Right renal pelvis (tissue), 4 donors: ENCODE measurements at regions not wholly inside any gene's neighbourhood (a gene's known extent, or its start where the extent isn't known, plus 50 kb on each side); places are given as distances from the start of the nearest gene placed in this dataset.
A peak's percentile ranks its signal among the peaks of the same experiment; 100 is the strongest.
"Not testable (repeated sequence)": the region's sequence is repeated elsewhere in the genome, so short reads cannot be mapped to it uniquely, and the experiment has no call there.

Experiments used
- DNase-seq, 4 donors: peaks; one replicate each; pipeline ENCODE4 v3.0.0-alpha.2; 2013; ENCODE audit warnings: low read depth in 4 of 4, low spot score in 3 of 4, missing footprints in 1 of 4

DNA sequence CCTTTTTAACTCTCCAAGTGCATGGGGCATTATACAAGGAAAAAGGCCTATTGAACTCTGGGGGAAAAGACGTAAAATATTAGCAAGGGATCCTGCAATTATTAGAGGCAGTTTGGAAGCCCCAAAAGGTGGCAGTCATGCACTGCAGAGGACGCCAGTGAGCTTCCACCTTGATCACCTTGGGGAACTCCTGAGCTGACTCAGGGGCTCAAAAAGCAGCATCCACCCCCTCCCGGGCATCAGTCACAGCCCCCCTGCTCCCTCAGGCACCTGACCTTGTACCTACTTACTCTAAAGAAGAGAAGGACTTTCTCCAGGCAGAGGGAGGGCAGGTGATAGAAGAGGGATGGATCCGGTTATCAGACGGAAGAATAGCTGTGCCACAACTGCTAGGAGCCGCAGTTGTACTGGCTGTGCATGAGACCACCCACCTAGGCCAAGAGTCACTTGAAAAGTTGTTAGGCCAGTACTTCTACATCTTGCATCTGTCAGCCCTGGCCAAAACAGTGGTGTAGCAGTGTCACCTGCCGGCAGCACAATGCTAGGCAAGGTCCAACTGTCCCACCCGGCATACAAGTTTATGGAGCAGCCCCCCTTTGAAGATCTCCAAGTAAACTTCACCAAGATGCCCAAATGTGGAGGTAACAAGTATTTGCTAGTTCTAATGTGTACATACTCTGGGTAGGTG, 601.6 kb downstream of the UQCRFS1 start:
- DNase-seq: not testable (repeated sequence)

DNA sequence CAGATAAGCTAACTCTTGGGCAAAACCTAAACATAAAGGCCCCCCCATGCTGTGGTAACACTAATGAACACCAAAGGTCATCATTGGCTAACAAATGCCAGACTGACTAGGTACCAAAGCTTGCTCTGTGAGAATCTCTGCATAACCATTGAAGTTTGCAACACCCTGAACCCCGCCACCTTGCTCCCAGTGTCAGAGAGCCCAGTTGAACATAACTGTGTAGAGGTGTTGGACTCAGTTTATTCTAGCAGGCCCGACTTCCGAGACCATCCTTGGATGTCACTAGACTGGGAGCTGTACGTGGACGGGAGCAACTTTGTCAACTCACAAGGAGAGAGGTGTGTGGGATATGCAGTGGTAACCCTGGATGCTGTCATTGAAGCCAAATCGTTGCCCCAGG, 602.2 kb downstream of the UQCRFS1 start:
- DNase-seq: no peak

DNA sequence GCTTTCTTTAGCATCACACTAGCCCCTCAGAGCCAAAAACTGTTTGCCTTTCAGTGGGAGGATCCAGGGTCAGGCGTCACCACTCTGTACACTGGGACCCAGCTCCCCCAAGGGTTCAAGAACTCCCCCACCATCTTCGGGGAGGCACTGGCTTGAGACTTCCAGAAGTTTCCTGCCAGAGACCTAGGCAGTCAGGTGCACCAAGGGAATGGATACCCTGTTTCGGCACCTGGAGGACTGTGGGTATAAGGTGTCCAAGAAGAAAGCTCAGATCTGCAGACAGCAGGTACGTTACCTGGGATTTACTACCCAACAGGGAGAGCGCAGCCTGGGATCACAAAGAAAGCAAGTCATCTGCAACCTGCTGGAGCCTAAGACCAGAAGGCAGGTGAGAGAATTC, 603.0 kb downstream of the UQCRFS1 start:
- no peak for DNase-seq

- DNase-seq: no peak
These were observed 603.7 kb downstream of the UQCRFS1 start for GRCh38 chr19:28609091-28609755.

DNA sequence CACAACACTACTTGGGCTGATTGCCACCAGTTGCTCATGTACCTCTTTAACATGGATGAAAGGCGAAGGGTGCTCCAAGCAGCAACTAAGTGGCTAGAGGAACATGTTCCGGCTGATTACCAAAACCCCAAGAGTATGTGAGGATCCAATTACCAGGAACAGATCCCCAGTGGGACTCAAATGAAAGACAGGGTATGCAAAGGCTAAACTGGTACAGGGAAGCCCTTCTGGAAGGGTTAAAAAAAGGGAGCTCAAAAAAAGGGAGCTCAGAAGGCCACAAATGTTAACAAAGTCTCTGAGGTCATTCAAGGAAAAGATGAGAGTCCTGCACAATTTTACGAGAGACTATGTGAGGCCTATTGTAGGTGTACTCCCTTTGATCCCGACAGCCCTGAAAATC, 604.7 kb downstream of the UQCRFS1 start:
- no peak for DNase-seq

GRCh38 chr19:28607066-28607583, 605.8 kb downstream of the UQCRFS1 start:
- DNase-seq: no peak

- no peak for DNase-seq
These were observed 606.5 kb downstream of the UQCRFS1 start for GRCh38 chr19:28606269-28607032.

- no peak for DNase-seq
These were observed 607.3 kb downstream of the UQCRFS1 start for GRCh38 chr19:28605501-28606268.

DNA sequence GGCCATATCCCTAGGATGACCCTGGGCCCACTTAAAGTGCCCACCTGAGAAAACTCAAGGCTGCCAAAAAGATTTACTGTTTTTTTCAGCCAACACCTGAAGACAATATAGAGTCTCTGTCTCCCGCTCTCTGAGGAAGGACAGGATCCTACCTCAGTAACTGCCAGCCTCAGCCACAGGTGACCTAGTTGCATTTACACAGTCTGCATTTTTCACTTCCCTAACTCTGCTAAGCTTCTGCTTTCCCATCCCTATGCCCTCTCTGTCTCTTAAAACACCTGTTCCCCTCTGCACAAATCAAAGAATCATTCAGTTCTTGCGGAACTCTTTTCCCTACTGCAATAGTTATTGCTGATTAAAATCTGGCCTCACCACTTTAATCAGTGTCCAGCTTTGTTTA, 609.5 kb downstream of the UQCRFS1 start:
- DNase-seq: no peak

DNA sequence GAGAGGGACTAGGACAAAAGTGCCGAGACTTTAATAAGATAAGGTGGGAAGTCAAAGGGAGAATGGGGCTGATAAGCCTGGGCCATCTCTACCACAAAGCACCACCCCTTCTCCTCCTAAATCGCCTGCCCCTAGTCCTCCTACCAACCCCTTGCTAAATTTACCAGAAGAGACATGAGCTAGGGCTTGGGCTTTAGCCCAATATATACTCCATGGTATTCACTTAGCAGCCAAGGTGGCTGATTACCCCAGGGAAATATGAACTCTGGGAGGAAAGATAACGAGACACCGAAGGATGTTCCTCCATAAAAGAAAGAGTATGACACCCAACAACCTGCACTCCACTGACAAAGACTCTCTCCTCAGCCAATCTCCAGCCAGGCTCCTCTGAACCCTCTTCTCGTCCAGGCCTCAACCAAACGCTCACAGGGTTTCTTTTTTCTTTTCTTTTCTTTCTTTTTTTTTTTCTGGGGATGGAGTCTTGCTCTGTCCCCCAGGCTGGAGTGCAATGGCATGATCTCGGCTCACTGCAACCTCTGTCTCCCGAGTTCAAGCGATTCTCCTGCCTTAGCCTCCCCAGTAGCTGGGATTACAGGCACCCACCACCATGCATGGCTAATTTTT, 610.2 kb downstream of the UQCRFS1 start:
- no peak for DNase-seq

GRCh38 chr19:28601723-28602440, 611.1 kb downstream of the UQCRFS1 start:
- no peak for DNase-seq

DNA sequence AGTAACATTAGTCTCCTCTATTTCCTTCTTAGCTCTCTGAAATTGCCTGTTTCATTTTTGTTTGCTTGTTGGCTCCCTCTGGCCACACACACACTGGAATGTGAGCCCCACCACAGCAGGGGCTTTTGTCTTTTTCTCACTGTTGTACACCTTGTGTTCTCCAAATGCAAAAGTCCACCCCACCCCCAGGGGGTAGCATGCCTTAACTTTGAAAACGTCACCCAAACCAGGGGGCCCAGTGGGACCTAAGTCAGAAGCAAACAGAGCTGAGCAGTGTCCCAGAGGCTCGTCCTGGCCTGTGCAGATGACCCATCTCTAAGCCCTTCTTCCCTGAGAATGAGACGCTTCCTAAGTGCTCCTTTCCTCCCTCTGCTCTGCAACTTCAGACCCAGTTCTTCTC, 614.1 kb downstream of the UQCRFS1 start:
- DNase-seq: no peak

DNA sequence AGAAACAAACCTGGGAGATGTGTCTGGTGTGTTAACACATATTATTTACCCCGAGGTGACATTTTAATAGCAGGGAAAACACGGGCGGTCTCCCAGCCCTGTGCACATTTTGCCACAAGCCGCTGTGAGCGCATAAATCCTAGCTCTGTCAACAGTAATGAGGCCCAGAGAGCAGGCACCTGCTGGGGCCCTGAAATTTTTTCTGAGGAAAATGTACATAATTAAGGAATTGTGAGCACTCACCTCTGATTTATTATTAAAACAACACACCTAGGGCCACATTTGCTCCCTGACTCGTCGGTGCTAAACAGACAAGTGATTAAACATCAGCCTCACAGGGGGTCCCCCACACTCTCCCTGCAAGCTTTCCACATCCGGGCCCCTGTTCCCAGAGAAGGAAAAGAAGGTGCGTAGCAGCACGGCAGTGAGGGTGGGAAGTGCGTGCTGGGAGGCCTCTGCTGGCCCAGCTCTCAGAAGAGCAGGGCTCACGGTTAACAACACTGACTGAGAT, 616.3 kb downstream of the UQCRFS1 start:
- peak in 3 of 4 donors; percentile 45 to 67 (median 63) for DNase-seq

- peak in 2 of 4 donors; percentile 2 for DNase-seq
These were observed 617.0 kb downstream of the UQCRFS1 start for GRCh38 chr19:28595722-28596480.

DNA sequence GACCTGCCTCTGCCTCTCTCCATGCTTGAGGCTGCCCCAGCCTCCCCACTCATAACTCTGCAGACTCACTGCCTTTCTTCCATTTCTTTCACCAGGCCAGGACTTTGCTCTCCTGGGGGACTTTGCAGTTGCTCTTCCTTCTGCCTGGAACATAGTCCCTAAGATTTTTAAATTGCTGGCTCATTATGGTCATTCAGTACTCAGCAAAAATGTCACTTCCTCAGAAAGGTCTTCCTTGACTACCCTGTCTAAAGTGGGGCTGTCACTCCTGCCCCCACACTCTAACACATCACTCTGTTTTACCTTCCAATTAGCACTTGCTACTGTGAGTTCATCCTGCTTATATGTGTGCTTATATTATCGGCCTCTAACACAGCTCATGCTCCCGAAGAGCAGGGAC, 618.2 kb downstream of the UQCRFS1 start:
- DNase-seq: no peak

DNA sequence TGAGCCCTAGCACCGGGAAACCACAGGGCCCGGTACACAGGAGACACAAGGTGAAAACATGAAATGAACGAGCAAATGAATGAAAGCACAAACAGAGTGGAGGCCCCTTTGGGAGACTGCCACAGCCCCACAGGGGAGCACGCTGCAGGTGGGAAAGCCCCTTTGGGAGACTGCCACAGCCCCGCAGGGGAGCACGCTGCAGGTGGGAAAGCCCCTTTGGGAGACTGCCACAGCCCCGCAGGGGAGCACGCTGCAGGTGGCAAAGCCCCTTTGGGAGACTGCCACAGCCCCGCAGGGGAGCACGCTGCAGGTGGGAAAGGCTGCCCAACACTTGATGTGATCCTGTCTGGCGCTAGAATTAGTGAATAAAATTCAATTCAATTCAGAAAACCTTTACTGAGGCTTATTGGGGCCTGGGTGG, 623.0 kb downstream of the UQCRFS1 start:
- DNase-seq: not testable (repeated sequence)

GRCh38 chr19:28586474-28586873, 626.5 kb downstream of the UQCRFS1 start:
- no peak for DNase-seq

GRCh38 chr19:28585796-28586195, 627.2 kb downstream of the UQCRFS1 start:
- no peak for DNase-seq

DNA sequence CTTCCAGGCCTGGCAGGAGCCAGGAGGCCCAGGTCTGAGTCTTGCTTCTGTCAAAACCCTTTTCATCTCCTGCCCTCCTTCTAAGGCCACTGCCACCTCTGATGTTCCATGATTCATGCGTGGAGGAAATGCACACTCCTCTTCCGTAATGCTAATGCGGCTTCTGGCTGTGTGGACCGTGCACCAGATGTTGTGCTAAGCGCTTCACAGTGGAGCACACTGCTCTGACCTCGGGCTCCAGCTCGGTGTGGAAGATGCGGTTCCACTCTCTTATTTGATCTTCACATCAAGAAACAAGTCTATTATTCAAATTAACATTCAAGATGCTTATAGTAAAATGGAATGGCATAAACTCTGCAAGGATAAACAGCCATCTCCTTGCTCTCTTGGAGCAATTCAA, 629.2 kb downstream of the UQCRFS1 start:
- no peak for DNase-seq
